Thyroid gland (tissue), 4 donors: ENCODE measurements at regions not wholly inside any gene's neighbourhood (a gene's known extent, or its start where the extent isn't known, plus 50 kb on each side); places are given as distances from the start of the nearest gene placed in this dataset.

Experiments used
- POLR2A ChIP-seq, 2 donors: fragments of 450-650 bp; IDR thresholded peaks; one replicate each; pipeline ENCODE4 v1.6.1; 2017; ENCODE audit warnings: antibody characterized with exemption in 2 of 2, mild to moderate bottlenecking in 2 of 2, moderate library complexity in 1 of 2
- TF ChIP-seq, protein P1 (sequence below), 6 experiments: fragments of 200-600 bp in 3 of 6; fragments of 450-650 bp in 3 of 6; sonication (generic) in 3 of 6; IDR thresholded peaks; one replicate each; pipeline ENCODE4 v1.5.1; 2016 to 2019; ENCODE audit warnings: antibody characterized with exemption in 6 of 6, mild to moderate bottlenecking in 2 of 6, inconsistent platforms in 1 of 6, moderate library complexity in 1 of 6

DNA sequence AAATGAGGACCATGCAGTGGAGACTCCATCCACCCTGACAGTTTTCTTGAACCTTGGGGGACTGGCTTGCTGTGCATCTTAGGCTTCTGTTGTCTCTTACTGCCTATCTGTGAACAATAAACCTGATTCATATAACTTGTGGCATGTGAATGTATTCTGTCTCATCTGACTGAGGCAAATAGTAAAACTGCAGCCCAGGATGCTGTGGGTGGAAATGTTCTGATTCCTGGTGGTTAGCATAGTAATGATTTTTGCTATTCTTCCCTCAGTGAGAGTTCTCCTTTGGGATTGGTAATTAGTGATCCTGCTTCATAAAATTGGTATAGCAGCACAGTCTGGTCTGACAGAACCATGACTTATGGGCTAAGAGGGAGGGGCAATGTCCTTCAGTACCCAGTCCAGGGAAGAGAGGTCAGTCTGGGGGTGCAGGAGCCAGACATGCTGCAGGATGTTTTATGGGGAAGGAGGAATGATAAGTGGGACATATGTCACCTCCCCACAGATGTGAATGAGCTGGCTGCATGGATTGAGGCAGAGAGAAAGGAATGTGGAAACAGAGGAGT, 147.1 kb downstream of the OR2B2 start:
- TF ChIP-seq, protein P1, sequence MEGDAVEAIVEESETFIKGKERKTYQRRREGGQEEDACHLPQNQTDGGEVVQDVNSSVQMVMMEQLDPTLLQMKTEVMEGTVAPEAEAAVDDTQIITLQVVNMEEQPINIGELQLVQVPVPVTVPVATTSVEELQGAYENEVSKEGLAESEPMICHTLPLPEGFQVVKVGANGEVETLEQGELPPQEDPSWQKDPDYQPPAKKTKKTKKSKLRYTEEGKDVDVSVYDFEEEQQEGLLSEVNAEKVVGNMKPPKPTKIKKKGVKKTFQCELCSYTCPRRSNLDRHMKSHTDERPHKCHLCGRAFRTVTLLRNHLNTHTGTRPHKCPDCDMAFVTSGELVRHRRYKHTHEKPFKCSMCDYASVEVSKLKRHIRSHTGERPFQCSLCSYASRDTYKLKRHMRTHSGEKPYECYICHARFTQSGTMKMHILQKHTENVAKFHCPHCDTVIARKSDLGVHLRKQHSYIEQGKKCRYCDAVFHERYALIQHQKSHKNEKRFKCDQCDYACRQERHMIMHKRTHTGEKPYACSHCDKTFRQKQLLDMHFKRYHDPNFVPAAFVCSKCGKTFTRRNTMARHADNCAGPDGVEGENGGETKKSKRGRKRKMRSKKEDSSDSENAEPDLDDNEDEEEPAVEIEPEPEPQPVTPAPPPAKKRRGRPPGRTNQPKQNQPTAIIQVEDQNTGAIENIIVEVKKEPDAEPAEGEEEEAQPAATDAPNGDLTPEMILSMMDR (IDR thresholded peaks at IDR 0.05): no peak
- TF ChIP-seq POLR2A (IDR thresholded peaks at IDR 0.05): no peak
